ENCODE measurements at regions not wholly inside any gene's neighbourhood (a gene's known extent, or its start where the extent isn't known, plus 50 kb on each side); places are given as distances from the start of the nearest gene placed in this dataset.

DNA sequence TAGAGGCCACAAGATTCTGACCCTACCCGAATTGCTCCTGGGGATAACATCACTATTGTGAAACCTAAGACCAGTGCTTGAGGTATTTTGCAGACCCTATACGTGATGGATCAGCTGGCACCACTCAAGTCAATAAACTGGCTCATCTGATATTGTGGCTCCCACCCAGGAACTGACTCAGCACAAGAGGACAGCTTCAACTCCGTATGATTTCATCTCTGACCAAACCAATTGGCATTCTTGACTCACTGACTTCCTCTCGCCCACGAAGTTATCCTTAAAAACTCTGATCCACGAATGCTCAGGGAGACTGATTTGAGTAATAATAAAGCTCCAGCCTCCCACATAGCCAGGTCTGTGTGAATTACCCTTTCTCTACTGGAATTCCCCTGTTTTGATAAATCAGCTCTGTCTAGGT lies 1036.1 kb upstream of the TMEM132C start:
- no peak for TF ChIP-seq EZH2phosphoT487 (IDR thresholded peaks at IDR 0.05)
- no peak for TF ChIP-seq EZH2 (IDR thresholded peaks at IDR 0.05)
- TF ChIP-seq, protein P1, sequence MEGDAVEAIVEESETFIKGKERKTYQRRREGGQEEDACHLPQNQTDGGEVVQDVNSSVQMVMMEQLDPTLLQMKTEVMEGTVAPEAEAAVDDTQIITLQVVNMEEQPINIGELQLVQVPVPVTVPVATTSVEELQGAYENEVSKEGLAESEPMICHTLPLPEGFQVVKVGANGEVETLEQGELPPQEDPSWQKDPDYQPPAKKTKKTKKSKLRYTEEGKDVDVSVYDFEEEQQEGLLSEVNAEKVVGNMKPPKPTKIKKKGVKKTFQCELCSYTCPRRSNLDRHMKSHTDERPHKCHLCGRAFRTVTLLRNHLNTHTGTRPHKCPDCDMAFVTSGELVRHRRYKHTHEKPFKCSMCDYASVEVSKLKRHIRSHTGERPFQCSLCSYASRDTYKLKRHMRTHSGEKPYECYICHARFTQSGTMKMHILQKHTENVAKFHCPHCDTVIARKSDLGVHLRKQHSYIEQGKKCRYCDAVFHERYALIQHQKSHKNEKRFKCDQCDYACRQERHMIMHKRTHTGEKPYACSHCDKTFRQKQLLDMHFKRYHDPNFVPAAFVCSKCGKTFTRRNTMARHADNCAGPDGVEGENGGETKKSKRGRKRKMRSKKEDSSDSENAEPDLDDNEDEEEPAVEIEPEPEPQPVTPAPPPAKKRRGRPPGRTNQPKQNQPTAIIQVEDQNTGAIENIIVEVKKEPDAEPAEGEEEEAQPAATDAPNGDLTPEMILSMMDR (IDR thresholded peaks at IDR 0.05): no peak
- H3K79me2 ChIP-seq (ENCODE audit: low read depth): no peaks in the 10 kb centered on the region
- H3K27ac ChIP-seq: no peak overlapping the region
- no peaks in the 10 kb centered on the region for H3K4me1 Mint-ChIP-seq
- no peaks in the 10 kb centered on the region for H3K9me3 ChIP-seq (ENCODE audit: low read depth)
- peaks cover 5% of the 10 kb centered on the region for H3K27me3 Mint-ChIP-seq (ENCODE audit: insufficient read depth, low read depth)
- no peaks in the 10 kb centered on the region for H3F3A ChIP-seq (ENCODE audit: low read depth)
- no peaks in the 10 kb centered on the region for H3K27me3 ChIP-seq
- H3K27ac Mint-ChIP-seq: no peak overlapping the region
- H3K4me3 Mint-ChIP-seq: no peak overlapping the region
- H3K36me3 Mint-ChIP-seq: no peaks in the 10 kb centered on the region
- no peaks in the 10 kb centered on the region for H3K4me1 ChIP-seq
- no peaks in the 10 kb centered on the region for H3K36me3 ChIP-seq
- no peak overlapping the region for H3K4me2 ChIP-seq
- no peak overlapping the region for H2AFZ ChIP-seq (replicated peaks)
- H3K4me3 ChIP-seq: no peak overlapping the region
- no peak overlapping the region for H3K9ac ChIP-seq
- H4K20me1 ChIP-seq (ENCODE audit: low read depth): no peaks in the 10 kb centered on the region
- no peak for DNase-seq (ENCODE audit: low spot score)
- H3K9me3 Mint-ChIP-seq: no peaks in the 10 kb centered on the region

DNA sequence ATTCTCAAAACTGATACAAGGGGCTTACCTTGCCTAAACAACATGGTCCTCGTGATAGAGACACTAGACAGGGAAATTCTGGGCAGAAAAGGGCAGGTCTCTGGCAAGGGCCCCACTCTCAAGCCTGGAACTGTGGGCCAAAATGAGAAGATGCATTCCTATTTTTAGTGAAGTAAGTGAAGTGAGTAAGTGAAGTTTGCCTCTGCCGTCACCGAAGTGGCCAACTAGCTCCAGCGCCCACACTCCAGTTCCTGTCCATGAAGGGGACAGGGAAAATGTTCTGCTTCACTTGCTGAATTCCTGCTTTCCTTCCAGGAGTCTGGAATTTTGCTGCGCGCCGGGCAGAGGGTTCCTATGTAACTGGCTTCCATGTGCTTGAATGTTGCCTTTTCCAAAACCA lies 1035.6 kb upstream of the TMEM132C start:
- no peak for DNase-seq (ENCODE audit: low spot score)
- Histone ChIP-seq H3K27me3 (no peaks in the 10 kb centered on the region), H4K20me1 (ENCODE audit: low read depth) (no peaks in the 10 kb centered on the region), H3K9ac (no peak overlapping the region), H3K4me3 (no peak overlapping the region), H3F3A (ENCODE audit: low read depth) (no peaks in the 10 kb centered on the region), H3K36me3 (no peaks in the 10 kb centered on the region), H3K79me2 (ENCODE audit: low read depth) (no peaks in the 10 kb centered on the region), H3K9me3 (ENCODE audit: low read depth) (no peaks in the 10 kb centered on the region), H3K27ac (no peak overlapping the region), H3K4me1 (no peaks in the 10 kb centered on the region), H2AFZ (replicated peaks) (no peak overlapping the region), H3K4me2 (no peak overlapping the region)
- H3K36me3 Mint-ChIP-seq: no peaks in the 10 kb centered on the region
- no peaks in the 10 kb centered on the region for H3K4me1 Mint-ChIP-seq
- H3K4me3 Mint-ChIP-seq: no peak overlapping the region
- no peak overlapping the region for H3K27ac Mint-ChIP-seq
- peaks cover 5% of the 10 kb centered on the region for H3K27me3 Mint-ChIP-seq (ENCODE audit: insufficient read depth, low read depth)
- no peaks in the 10 kb centered on the region for H3K9me3 Mint-ChIP-seq
- TF ChIP-seq EZH2 (IDR thresholded peaks at IDR 0.05): no peak

DNA sequence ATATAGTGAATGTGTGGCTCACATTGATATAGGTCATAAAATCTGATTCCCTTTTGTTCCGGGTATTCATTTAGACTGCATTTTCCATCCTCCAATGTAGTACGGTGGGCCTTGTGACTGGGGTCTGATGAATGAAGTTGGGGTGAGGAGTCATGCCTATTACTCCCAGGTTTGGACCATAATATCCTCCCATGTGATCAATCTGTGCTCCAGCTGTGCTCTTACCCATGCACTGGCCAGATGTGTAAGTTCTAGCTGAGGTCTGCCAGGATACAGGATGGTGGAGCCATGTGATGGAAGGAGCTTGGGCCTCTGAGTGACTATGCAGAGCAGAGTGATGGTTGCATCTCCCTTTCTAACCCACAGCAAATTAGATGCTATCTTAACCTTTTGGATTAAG lies 1034.0 kb upstream of the TMEM132C start:
- DNase-seq (ENCODE audit: low spot score): no peak
- no peak overlapping the region for H3K27ac ChIP-seq
- no peak overlapping the region for H3K4me2 ChIP-seq
- no peaks in the 10 kb centered on the region for H3K9me3 ChIP-seq (ENCODE audit: low read depth)
- H3K36me3 ChIP-seq: no peaks in the 10 kb centered on the region
- H3F3A ChIP-seq (ENCODE audit: low read depth): no peaks in the 10 kb centered on the region
- no peaks in the 10 kb centered on the region for H3K9me3 Mint-ChIP-seq
- TF ChIP-seq EZH2 (IDR thresholded peaks at IDR 0.05): no peak
- TF ChIP-seq, protein P1 (IDR thresholded peaks at IDR 0.05): no peak
- no peak for TF ChIP-seq EZH2phosphoT487 (IDR thresholded peaks at IDR 0.05)
- H3K79me2 ChIP-seq (ENCODE audit: low read depth): no peaks in the 10 kb centered on the region
- H3K9ac ChIP-seq: no peak overlapping the region
- H2AFZ ChIP-seq (replicated peaks): no peak overlapping the region
- no peaks in the 10 kb centered on the region for H4K20me1 ChIP-seq (ENCODE audit: low read depth)
- H3K27me3 ChIP-seq: no peaks in the 10 kb centered on the region
- H3K4me3 Mint-ChIP-seq: no peak overlapping the region
- H3K4me1 ChIP-seq: no peaks in the 10 kb centered on the region
- H3K4me3 ChIP-seq: no peak overlapping the region
- no peaks in the 10 kb centered on the region for H3K36me3 Mint-ChIP-seq
- H3K27ac Mint-ChIP-seq: no peak overlapping the region
- no peaks in the 10 kb centered on the region for H3K4me1 Mint-ChIP-seq
- H3K27me3 Mint-ChIP-seq (ENCODE audit: insufficient read depth, low read depth): peaks cover 5% of the 10 kb centered on the region

DNA sequence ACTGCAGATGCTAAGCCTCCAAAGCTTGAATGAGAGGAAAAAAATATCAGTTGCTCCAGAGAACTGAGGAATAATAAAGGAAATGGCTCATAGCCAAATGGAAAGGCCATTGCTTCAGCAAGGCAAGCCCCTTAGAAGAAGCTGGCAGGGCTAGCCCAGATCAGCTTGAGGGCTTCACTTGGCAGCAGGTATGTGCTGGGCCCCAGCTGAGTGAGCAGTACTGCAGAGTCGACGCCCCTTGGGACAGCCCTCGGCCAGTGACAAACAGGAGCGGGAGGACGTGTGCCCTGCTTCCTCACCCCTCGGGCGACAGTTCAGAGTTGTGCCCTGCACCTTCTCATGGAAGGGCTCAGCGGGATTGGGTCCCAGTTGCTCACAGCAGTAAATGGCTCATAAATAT lies 1031.2 kb upstream of the TMEM132C start:
- H3K27me3 ChIP-seq: no peaks in the 10 kb centered on the region
- no peaks in the 10 kb centered on the region for H3K4me1 ChIP-seq
- TF ChIP-seq EZH2phosphoT487 (IDR thresholded peaks at IDR 0.05): no peak
- TF ChIP-seq, protein P1 (IDR thresholded peaks at IDR 0.05): no peak
- no peak for TF ChIP-seq EZH2 (IDR thresholded peaks at IDR 0.05)
- no peak overlapping the region for H3K9ac ChIP-seq
- Mint-ChIP-seq H3K27me3 (ENCODE audit: insufficient read depth, low read depth) (peaks cover 5% of the 10 kb centered on the region), H3K9me3 (no peaks in the 10 kb centered on the region), H3K27ac (no peak overlapping the region), H3K4me1 (no peaks in the 10 kb centered on the region), H3K36me3 (no peaks in the 10 kb centered on the region), H3K4me3 (no peak overlapping the region)
- H3K4me2 ChIP-seq: no peak overlapping the region
- no peaks in the 10 kb centered on the region for H3K9me3 ChIP-seq (ENCODE audit: low read depth)
- no peaks in the 10 kb centered on the region for H3F3A ChIP-seq (ENCODE audit: low read depth)
- H3K79me2 ChIP-seq (ENCODE audit: low read depth): no peaks in the 10 kb centered on the region
- no peak overlapping the region for H3K4me3 ChIP-seq
- no peaks in the 10 kb centered on the region for H3K36me3 ChIP-seq
- no peak overlapping the region for H3K27ac ChIP-seq
- DNase-seq (ENCODE audit: low spot score): no peak
- H2AFZ ChIP-seq (replicated peaks): no peak overlapping the region
- no peaks in the 10 kb centered on the region for H4K20me1 ChIP-seq (ENCODE audit: low read depth)
